ENCODE measurements at regions not wholly inside any gene's neighbourhood (a gene's known extent, or its start where the extent isn't known, plus 50 kb on each side); places are given as distances from the start of the nearest gene placed in this dataset.

DNA sequence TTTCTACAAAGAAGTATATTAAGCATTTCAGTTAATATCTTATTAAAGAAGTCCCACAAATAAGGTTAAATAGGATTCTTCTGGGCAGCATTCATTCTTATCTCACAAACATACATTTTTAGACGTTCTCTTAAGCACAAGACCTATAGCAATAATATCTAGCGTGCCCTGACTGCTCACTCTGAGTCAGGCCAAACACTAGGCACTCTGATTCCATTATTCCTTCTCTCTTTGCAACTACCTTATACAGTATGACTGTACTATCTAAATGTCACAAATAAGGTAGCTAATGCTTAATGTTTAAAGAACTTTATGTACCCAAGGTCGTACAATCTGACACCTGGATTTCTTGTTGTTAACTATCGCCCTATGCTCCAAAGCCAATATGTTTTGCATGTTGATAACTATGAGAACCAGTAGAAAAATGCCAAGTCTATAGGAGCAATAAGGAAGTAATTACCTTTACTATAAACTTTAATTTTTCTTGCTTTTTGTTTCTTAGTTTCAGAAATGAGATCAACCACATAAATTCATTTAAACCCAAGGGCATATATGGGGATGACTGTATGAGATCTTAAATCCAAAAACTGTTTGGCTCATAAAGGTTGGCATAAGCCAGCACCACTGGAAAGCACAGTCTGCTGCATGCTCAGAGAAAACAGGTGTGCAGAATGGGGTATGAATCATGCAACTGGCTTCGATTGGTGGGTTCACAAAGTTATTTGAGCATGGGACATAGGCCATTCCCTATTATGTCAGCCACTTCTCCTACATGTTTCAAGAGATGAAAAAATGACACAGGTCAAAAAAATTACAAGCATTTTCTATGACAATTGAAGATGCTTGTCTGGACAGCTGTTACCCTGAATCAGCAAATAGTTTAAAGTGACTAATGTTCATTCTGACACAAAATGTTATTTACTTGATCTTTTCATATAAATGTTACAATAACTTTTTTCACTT is 352.0 kb downstream of the IRS1 start:
- no peaks in the 10 kb centered on the region for H3K36me3 ChIP-seq
- no peaks in the 10 kb centered on the region for H3K9me3 ChIP-seq (replicated peaks)
- H3K27me3 ChIP-seq (replicated peaks), result no peaks in the 10 kb centered on the region
- H3K27ac ChIP-seq, result peak overlapping the region; percentile 92
- no peak overlapping the region for H3K4me3 ChIP-seq
- peak; percentile 61 to 82 for DNase-seq (ENCODE audit: low read depth in 1 of 2, low spot score in 2 of 2)
- peaks cover 45% of the 10 kb centered on the region for H3K4me1 ChIP-seq (replicated peaks)

DNA sequence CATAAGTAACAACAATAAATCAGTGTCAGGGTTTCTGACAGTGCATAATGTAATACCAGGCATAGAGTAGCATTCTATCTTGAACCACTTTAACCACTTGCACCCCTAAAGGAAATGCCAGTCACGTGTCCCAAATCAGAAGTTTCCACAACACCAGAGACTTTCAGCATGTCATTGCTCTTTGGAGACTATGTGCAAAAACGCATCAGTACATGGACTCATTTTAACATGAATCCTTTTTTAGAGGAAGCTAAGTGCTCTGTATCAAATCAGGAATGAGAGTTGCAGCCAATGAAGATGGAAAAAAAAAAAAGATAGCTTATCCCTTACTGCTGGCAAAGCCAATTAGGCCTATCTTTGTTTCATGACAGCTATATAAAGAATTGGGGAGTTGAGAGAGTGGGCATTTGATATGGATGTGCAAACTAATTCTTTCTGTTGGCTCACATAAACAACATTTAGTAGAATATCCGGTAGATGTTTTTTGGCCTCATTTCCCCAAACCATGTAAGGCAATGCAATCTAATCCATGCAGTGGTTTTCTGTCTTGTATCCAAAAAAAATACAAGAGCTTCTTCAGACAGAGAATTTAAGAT is 353.1 kb downstream of the IRS1 start:
- no peaks in the 10 kb centered on the region for H3K27me3 ChIP-seq (replicated peaks)
- peaks cover 45% of the 10 kb centered on the region for H3K4me1 ChIP-seq (replicated peaks)
- H3K9me3 ChIP-seq (replicated peaks), result no peaks in the 10 kb centered on the region
- DNase-seq (ENCODE audit: low read depth in 1 of 2, low spot score in 2 of 2), result peak in 1 of 2 experiments; percentile 49
- H3K27ac ChIP-seq, result peak overlapping the region; percentile 92; the same call in 1 of the 2 replicates
- H3K4me3 ChIP-seq, result no peak overlapping the region
- H3K36me3 ChIP-seq, result no peaks in the 10 kb centered on the region

DNA sequence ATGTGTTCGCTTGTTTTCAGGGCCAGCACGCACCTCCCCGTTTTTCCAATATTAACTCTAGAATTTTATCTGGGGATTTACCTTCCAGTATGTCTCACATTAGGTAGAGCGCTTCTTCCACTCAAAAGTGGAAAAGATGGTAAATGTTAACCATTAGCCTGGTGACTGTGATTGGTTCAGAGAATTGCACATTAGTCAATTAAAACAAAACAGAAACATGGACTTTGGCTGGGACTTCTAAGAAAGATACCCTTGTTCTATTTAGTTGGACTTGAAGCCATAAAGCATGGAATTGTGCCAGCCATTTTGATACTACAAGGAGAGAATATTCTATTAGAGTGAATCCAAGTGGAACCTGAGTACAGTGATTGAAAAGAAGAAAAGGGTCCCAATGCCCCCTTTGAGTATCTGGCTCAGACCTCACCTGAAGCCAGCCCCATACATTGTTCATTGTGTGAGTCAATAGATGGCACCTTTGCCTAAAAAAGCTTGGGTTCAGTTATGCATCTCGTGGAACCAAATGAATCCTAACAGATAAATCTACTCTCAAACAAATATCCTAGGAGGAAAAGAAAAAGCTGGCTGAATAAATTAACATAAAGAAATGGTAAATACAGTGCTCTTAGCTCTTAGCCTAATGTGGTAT is 354.3 kb downstream of the IRS1 start:
- H3K27ac ChIP-seq, result no peak overlapping the region
- no peak for DNase-seq (ENCODE audit: low read depth in 1 of 2, low spot score in 2 of 2)

DNA sequence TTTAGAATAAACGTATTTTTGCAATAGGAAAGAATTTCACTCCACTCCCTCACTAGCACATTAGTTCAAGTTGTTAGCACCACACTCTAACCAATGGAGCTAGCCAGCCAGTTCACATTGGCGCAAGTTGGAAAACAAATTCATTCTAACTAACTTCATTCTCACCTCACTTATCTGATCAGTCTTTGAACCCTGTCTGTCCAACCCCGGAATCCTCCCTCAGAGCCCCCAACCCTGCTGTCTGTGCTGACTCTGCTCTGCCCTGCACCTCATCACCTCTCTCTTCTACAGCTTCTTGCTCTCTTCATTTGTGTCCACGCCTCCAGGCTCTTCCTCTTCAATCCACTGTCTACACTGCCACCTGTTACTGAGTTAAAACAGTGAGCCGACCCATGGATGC is 356.5 kb downstream of the IRS1 start:
- H3K4me3 ChIP-seq, result no peak overlapping the region
- no peaks in the 10 kb centered on the region for H3K9me3 ChIP-seq (replicated peaks)
- no peaks in the 10 kb centered on the region for H3K27me3 ChIP-seq (replicated peaks)
- H3K4me1 ChIP-seq (replicated peaks), result peaks cover 44% of the 10 kb centered on the region
- no peaks in the 10 kb centered on the region for H3K36me3 ChIP-seq
- DNase-seq (ENCODE audit: low read depth in 1 of 2, low spot score in 2 of 2), result no peak
- H3K27ac ChIP-seq, result no peak overlapping the region

More for the DNA sequence above, 354.3 kb downstream of the IRS1 start:
- Histone ChIP-seq H3K4me1 (replicated peaks) (peaks cover 52% of the 10 kb centered on the region), H3K9me3 (replicated peaks) (no peaks in the 10 kb centered on the region), H3K27me3 (replicated peaks) (no peaks in the 10 kb centered on the region), H3K4me3 (no peak overlapping the region), H3K36me3 (no peaks in the 10 kb centered on the region)

DNA sequence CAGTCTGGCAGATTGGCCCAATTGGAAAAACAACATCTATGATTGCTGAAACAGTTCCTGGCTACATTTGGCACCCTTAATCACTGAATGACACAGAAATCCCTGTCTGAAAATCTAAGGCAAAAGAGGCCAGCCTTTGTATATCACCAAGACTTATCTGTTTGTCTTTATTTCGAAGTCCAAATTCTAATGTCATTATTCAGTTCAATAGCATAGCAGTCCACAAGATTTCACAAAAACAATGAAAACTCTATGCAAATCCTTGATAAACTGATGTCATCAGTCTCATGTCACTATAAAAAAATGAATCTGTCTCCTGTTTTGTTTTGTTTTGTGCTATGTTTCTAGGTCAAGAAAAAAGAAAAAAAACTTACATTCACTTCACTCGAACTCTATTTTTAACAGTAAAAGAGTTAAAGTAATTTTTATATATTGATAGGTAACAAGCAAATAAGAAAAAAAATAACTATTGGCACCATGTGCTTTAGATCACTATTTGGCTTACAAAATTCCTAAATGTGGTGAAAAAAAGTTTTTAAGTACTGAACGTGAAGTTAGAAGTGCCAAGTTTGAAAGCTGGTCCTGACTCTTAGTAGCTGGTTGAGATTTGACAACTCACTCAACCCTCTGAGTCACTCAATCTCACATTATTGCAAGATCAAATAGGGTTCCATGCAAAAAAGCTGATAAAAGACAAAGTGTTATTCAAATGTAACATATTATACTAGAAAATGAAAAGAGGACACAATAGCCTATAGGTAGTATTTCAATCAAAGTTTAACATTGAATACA is 359.3 kb downstream of the IRS1 start:
- H3K4me1 ChIP-seq (replicated peaks), result peaks cover 24% of the 10 kb centered on the region
- H3K36me3 ChIP-seq, result no peaks in the 10 kb centered on the region
- no peaks in the 10 kb centered on the region for H3K27me3 ChIP-seq (replicated peaks)
- H3K4me3 ChIP-seq, result no peak overlapping the region
- H3K9me3 ChIP-seq (replicated peaks), result no peaks in the 10 kb centered on the region
- H3K27ac ChIP-seq, result peak overlapping the region; percentile 60
- DNase-seq (ENCODE audit: low read depth in 1 of 2, low spot score in 2 of 2), result peak in 1 of 2 experiments; percentile 35

DNA sequence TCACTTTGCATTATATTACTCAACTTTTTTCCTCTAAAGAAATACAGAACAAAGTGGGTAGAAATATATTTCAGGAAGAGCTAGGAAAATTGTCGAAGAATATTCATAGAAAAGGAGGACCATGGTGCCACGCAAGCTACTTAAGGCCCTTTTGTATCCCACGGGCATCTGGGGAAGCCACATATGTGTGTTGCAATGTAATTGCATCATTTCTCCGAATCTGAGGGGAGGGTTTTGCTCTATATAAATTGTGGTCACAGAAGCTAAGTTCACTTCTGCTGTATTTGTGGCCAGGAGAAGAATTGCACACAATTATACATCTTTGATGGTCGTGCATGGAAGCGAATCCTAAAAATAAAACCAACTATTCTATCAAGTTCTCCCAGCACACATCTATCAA is 360.3 kb downstream of the IRS1 start:
- no peak for DNase-seq (ENCODE audit: low read depth in 1 of 2, low spot score in 2 of 2)

DNA sequence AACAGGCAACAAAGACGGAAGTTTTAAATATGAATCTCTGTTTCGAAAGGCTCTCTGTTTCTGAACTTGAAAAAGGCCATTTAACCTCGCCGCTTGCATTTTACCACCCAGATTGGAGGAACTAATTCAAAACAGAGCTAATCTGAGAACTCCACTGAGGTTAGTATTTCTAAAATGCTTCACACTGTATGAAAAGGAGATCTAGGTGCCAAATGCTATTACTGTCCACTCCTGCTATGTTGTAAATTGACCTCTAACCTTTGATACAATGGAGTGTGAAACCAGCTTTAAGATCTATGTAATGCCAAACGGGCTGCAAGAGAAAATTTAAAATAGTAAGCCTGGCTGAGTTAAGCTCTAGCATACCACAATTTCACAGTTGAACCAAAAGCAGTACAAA is 364.5 kb downstream of the IRS1 start:
- Histone ChIP-seq H3K36me3 (no peaks in the 10 kb centered on the region), H3K4me1 (replicated peaks) (peaks cover 32% of the 10 kb centered on the region), H3K4me3 (no peak overlapping the region), H3K27me3 (replicated peaks) (no peaks in the 10 kb centered on the region), H3K9me3 (replicated peaks) (no peaks in the 10 kb centered on the region), H3K27ac (no peak overlapping the region)
- no peak for DNase-seq (ENCODE audit: low read depth in 1 of 2, low spot score in 2 of 2)

More for the DNA sequence above, 360.3 kb downstream of the IRS1 start:
- Histone ChIP-seq H3K27me3 (replicated peaks) (no peaks in the 10 kb centered on the region), H3K36me3 (no peaks in the 10 kb centered on the region), H3K27ac (peak overlapping the region; percentile 60; the same call in 1 of the 2 replicates), H3K4me3 (no peak overlapping the region), H3K9me3 (replicated peaks) (no peaks in the 10 kb centered on the region), H3K4me1 (replicated peaks) (peaks cover 24% of the 10 kb centered on the region)

DNA sequence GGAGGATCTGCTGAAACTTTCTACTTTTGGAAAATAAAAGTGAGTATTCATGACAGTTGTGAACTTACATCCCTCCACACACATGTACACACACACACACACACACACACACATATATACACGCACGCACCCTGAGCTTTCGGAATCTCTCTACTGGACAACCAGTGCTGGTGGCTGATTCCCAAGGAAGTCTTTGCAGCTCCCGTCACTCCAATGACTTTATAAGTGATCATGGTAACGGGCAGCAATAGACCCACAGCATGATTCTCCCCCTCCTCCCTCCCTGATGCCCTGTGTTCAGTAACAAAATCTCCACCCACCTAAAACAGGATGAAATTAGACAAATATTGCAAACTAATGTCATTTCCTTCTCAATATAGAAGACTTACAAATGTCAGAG is 364.9 kb downstream of the IRS1 start:
- no peak overlapping the region for H3K4me3 ChIP-seq
- no peaks in the 10 kb centered on the region for H3K36me3 ChIP-seq
- no peaks in the 10 kb centered on the region for H3K9me3 ChIP-seq (replicated peaks)
- H3K27me3 ChIP-seq (replicated peaks), result no peaks in the 10 kb centered on the region
- H3K4me1 ChIP-seq (replicated peaks), result peaks cover 27% of the 10 kb centered on the region
- DNase-seq (ENCODE audit: low read depth in 1 of 2, low spot score in 2 of 2), result no peak
- H3K27ac ChIP-seq, result no peak overlapping the region

DNA sequence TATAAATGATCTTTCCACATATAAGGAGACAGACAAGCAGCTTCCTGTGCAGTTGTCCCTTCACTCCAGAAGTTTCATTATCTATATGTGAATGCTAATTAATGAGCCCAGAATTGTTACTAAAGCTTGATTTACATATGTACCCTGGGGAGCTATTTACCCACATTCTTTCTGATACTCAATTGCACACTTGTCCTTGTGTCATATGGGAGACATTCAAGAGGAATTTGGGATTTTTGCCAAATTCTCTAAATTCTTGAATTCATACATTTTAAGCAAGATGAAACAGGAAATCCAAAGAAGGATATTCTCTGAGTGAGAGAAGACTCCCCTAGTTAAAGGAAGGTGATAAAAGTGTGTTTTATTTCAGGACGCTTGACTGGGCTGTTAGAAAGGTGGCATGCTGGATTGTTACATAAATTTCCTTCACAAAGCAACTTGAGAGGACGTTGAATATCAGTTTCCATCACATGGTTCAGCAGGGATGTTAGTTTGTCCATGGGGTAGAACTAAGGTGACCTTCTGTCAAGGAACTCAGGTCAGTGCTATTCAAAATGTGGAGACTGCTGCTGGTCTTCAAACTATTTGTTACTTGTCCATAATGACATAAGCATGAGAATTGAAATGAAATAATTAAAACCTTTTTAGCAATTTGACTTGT is 368.2 kb downstream of the IRS1 start:
- peak in 1 of 2 experiments; percentile 84 for DNase-seq (ENCODE audit: low read depth in 1 of 2, low spot score in 2 of 2)
- Histone ChIP-seq H3K4me1 (replicated peaks) (peaks cover 46% of the 10 kb centered on the region), H3K27ac (peak overlapping the region; percentile 89), H3K36me3 (no peaks in the 10 kb centered on the region), H3K9me3 (replicated peaks) (no peaks in the 10 kb centered on the region), H3K27me3 (replicated peaks) (no peaks in the 10 kb centered on the region), H3K4me3 (no peak overlapping the region)

DNA sequence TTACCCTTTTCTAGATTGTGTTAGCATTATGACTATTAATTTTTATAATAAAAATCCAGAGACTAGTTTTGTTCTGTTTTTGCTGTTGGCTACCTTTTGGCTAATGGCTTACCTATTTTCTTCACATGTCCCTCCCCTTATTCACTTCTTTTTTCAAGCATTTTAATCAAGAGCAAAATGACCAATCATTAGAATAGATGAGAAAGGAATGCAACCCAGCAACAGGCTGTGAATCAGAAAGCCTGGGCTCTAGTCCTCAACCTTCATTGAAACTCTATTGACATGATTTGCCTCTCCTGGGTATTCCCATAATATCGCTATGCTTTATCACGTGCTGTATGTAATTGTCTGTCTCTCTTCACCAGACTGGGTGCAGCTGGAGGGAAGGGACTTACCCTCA is 370.1 kb downstream of the IRS1 start:
- Histone ChIP-seq H3K9me3 (replicated peaks) (no peaks in the 10 kb centered on the region), H3K27me3 (replicated peaks) (no peaks in the 10 kb centered on the region), H3K27ac (no peak overlapping the region), H3K36me3 (no peaks in the 10 kb centered on the region), H3K4me1 (replicated peaks) (peaks cover 66% of the 10 kb centered on the region), H3K4me3 (no peak overlapping the region)
- DNase-seq (ENCODE audit: low read depth in 1 of 2, low spot score in 2 of 2), result no peak

DNA sequence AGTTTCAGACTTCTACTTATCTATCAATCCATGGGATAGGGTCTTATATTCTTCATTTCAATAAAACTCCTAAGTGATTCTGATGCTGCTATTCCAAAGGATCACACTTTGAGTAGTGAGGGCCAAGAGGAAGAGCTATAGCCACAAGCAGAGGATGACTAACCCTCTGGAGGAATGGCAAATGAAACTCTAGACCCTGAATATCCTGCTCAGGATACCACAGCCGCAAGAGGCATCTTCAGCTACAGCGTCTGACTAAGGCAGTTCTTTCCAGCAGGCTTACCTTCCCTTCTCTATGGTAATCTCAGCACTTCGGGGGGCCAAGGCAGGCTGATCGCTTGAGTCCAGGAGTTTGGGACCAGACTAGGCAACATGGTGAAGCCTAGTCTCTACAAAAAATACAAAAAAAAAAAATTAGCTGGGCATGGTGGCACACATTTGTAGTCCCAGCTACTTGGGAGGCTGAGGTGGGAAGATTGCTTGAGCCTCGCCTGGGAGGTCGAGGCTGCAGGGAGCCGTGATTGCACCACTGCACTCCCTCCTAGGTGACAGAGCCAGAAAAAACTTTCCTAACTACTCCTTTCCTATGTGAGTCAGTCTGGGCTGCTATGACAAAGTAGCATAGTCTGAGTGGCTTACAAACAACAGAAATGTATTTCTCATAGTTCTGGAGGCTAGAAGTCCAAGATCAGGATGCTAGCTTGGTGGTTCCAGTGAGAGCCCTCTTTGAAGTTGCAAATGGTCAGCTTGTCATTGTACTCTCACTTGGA is 371.9 kb downstream of the IRS1 start:
- H3K4me1 ChIP-seq (replicated peaks), result peaks cover 79% of the 10 kb centered on the region
- H3K36me3 ChIP-seq, result no peaks in the 10 kb centered on the region
- H3K27ac ChIP-seq, result peak overlapping the region; percentile 87
- peak; percentile 82 to 84 for DNase-seq (ENCODE audit: low read depth in 1 of 2, low spot score in 2 of 2)
- H3K27me3 ChIP-seq (replicated peaks), result no peaks in the 10 kb centered on the region
- no peak overlapping the region for H3K4me3 ChIP-seq
- H3K9me3 ChIP-seq (replicated peaks), result no peaks in the 10 kb centered on the region

DNA sequence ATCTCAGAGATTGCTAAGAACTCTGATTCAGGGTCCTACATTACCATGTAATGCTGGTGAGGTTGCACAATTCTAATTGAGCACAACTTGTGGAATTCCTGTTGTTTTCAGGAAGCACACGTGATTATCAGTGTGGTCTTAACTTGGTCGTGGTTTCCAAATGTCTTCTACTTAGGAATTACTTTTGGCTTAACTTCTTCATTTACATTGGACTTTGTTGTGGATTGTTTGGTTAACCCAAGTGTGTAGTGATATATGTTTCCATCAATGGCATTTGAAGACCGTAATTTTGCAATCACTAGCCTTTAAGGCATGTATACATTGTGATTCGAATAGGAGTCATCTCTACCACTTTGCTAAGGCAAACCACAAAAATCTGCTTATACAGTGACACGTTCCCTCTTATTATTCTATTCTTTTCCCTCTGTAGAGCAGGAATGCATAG is 373.3 kb downstream of the IRS1 start:
- H3K4me3 ChIP-seq, result no peak overlapping the region
- no peaks in the 10 kb centered on the region for H3K27me3 ChIP-seq (replicated peaks)
- peaks cover 72% of the 10 kb centered on the region for H3K4me1 ChIP-seq (replicated peaks)
- H3K9me3 ChIP-seq (replicated peaks), result no peaks in the 10 kb centered on the region
- no peaks in the 10 kb centered on the region for H3K36me3 ChIP-seq
- peak overlapping the region; percentile 87 for H3K27ac ChIP-seq
- peak in 1 of 2 experiments; percentile 67 for DNase-seq (ENCODE audit: low read depth in 1 of 2, low spot score in 2 of 2)

Measured in SJSA1 (cell line).